Gastroesophageal sphincter (tissue), 4 donors: ENCODE measurements at regions not wholly inside any gene's neighbourhood (a gene's known extent, or its start where the extent isn't known, plus 50 kb on each side); places are given as distances from the start of the nearest gene placed in this dataset.

Experiments used
- ATAC-seq: fragments of 150-250 bp; one replicate; pipeline ENCODE4 v1.9.1; 2016; ENCODE audit warnings: mild to moderate bottlenecking, moderate library complexity
- H3K27ac ChIP-seq, 4 donors: fragments of 200-600 bp; sonication (generic) in 3 of 4; 1 replicate in 3 of 4; 2 replicates in 1 of 4; pipeline ENCODE4 v1.5.1; 2016 to 2019
- H3K27me3 ChIP-seq: fragments of 200-600 bp; sonication (generic); one replicate; pipeline ENCODE4 v1.5.1; 2019
- H3K36me3 ChIP-seq, 2 donors: fragments of 200-600 bp; sonication (generic); one replicate each; pipeline ENCODE4 v1.5.1; 2019; ENCODE audit warnings: control low read depth in 1 of 2
- H3K4me1 ChIP-seq, 3 donors: fragments of 200-600 bp; sonication (generic); 1 replicate in 2 of 3; 2 replicates in 1 of 3; pipeline ENCODE4 v1.5.1; 2016 to 2019; ENCODE audit warnings: control low read depth in 2 of 3
- H3K4me3 ChIP-seq, 2 donors: fragments of 200-600 bp; sonication (generic); one replicate each; pipeline ENCODE4 v1.5.1; 2019; ENCODE audit warnings: mild to moderate bottlenecking in 1 of 2, moderate library complexity in 1 of 2
- H3K9me3 ChIP-seq, 3 donors: fragments of 200-600 bp; sonication (generic); one replicate each; pipeline ENCODE4 v1.5.1; 2017 to 2019; ENCODE audit warnings: control low read depth in 2 of 3
- EP300 ChIP-seq: sonication (generic); formaldehyde crosslinking; IDR thresholded peaks from one replicate; pipeline ENCODE4 v1.6.1; 2017; ENCODE audit warnings: antibody characterized with exemption, mild to moderate bottlenecking
- POLR2A ChIP-seq, 2 donors: fragments of 450-650 bp; IDR thresholded peaks; one replicate each; pipeline ENCODE4 v1.6.1; 2017; ENCODE audit warnings: antibody characterized with exemption in 2 of 2, mild to moderate bottlenecking in 2 of 2, moderate library complexity in 1 of 2
- POLR2AphosphoS5 ChIP-seq: sonication (generic); formaldehyde crosslinking; IDR thresholded peaks from one replicate; pipeline ENCODE4 v1.6.1; 2017; ENCODE audit warnings: antibody characterized with exemption
- WGBS, 2 donors: methylation state at CpG; one replicate each; pipeline ENCODE4 v1.1.5; 2018; ENCODE audit warnings: low coverage in 1 of 2; 5-methylcytosine and 5-hydroxymethylcytosine counted together
- TF ChIP-seq, protein P1 (sequence below), 4 experiments: fragments of 200-600 bp in 2 of 4; fragments of 450-650 bp in 2 of 4; sonication (generic) in 1 of 4; IDR thresholded peaks; one replicate each; pipeline ENCODE4 v1.5.1; 2017 to 2019; ENCODE audit warnings: antibody characterized with exemption in 4 of 4, mild to moderate bottlenecking in 2 of 4, moderate library complexity in 2 of 4

- Histone ChIP-seq H3K4me1 (no peaks in the 10 kb centered on the region), H3K27me3 (no peaks in the 10 kb centered on the region), H3K36me3 (no peaks in the 10 kb centered on the region), H3K27ac (no peak overlapping the region), H3K4me3 (no peak overlapping the region), H3K9me3 (peaks cover 0 to 5% (median 0%) of the 10 kb centered on the region in 3 donors)
- 40 to 42% methylated on average over 4 of the region's 4 CpGs for WGBS, 2 donors
- no peak for TF ChIP-seq POLR2AphosphoS5
- TF ChIP-seq EP300, result no peak
- no peak for TF ChIP-seq POLR2A (IDR thresholded peaks at IDR 0.05)
- ATAC-seq, result no peak
Observed at GRCh38 chr4:179615704-179616103, 2173.5 kb upstream of the AGA start.

DNA sequence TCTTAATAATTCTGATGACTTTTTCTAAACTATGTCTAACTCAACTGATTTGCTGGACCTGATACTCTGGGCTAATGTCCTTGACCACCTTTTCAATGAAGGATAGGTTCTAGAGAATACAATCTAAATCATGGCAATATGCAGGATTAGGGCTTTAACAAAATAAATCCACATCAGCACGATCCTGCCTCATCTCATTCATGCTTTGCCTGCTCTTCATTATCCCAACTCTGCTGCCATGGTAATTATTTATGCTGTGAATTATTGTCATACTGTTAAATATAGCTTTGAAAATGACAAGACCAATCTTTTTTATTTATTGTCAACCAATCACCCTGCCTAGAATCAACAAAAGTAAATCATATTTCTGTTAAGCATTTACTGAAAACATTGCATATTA is 2176.7 kb upstream of the AGA start:
- WGBS, 2 donors, result 45 to 50% methylated on average over 1 of the region's 1 CpG
- TF ChIP-seq POLR2A (IDR thresholded peaks at IDR 0.05), result no peak
- Histone ChIP-seq H3K9me3 (no peaks in the 10 kb centered on the region), H3K4me1 (no peaks in the 10 kb centered on the region), H3K27ac (no peak overlapping the region), H3K36me3 (no peaks in the 10 kb centered on the region), H3K4me3 (no peak overlapping the region), H3K27me3 (no peaks in the 10 kb centered on the region)
- no peak for ATAC-seq

GRCh38 chr4:179624768-179625181 is 2182.5 kb upstream of the AGA start:
- H3K36me3 ChIP-seq, result no peaks in the 10 kb centered on the region
- no peak overlapping the region for H3K27ac ChIP-seq
- H3K4me1 ChIP-seq, result no peaks in the 10 kb centered on the region
- H3K9me3 ChIP-seq, result no peaks in the 10 kb centered on the region
- 36 to 93% methylated on average over 2 to 3 of the region's 4 CpGs for WGBS, 2 donors
- no peaks in the 10 kb centered on the region for H3K27me3 ChIP-seq
- H3K4me3 ChIP-seq, result no peak overlapping the region
- no peak for ATAC-seq
- TF ChIP-seq EP300 (no peak), POLR2A (IDR thresholded peaks at IDR 0.05) (no peak), POLR2AphosphoS5 (no peak)
- TF ChIP-seq, protein P1, sequence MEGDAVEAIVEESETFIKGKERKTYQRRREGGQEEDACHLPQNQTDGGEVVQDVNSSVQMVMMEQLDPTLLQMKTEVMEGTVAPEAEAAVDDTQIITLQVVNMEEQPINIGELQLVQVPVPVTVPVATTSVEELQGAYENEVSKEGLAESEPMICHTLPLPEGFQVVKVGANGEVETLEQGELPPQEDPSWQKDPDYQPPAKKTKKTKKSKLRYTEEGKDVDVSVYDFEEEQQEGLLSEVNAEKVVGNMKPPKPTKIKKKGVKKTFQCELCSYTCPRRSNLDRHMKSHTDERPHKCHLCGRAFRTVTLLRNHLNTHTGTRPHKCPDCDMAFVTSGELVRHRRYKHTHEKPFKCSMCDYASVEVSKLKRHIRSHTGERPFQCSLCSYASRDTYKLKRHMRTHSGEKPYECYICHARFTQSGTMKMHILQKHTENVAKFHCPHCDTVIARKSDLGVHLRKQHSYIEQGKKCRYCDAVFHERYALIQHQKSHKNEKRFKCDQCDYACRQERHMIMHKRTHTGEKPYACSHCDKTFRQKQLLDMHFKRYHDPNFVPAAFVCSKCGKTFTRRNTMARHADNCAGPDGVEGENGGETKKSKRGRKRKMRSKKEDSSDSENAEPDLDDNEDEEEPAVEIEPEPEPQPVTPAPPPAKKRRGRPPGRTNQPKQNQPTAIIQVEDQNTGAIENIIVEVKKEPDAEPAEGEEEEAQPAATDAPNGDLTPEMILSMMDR (IDR thresholded peaks at IDR 0.05), result no peak

GRCh38 chr4:179625406-179625805 is 2183.2 kb upstream of the AGA start:
- Histone ChIP-seq H3K27ac (no peak overlapping the region), H3K36me3 (no peaks in the 10 kb centered on the region), H3K4me3 (no peak overlapping the region), H3K4me1 (no peaks in the 10 kb centered on the region), H3K27me3 (no peaks in the 10 kb centered on the region), H3K9me3 (no peaks in the 10 kb centered on the region)
- WGBS, 2 donors, result 36 to 60% methylated on average over 1 of the region's 1 CpG
- TF ChIP-seq POLR2AphosphoS5, result no peak
- no peak for TF ChIP-seq EP300
- no peak for TF ChIP-seq POLR2A (IDR thresholded peaks at IDR 0.05)
- TF ChIP-seq, protein P1 (IDR thresholded peaks at IDR 0.05), result no peak
- no peak for ATAC-seq

- WGBS, 2 donors, result 43 to 60% methylated on average over 3 of the region's 3 CpGs
- TF ChIP-seq, protein P1 (IDR thresholded peaks at IDR 0.05), result no peak
- TF ChIP-seq POLR2AphosphoS5 (no peak), EP300 (no peak), POLR2A (IDR thresholded peaks at IDR 0.05) (no peak)
- H3K27me3 ChIP-seq, result no peaks in the 10 kb centered on the region
- H3K4me3 ChIP-seq, result no peak overlapping the region
- no peaks in the 10 kb centered on the region for H3K4me1 ChIP-seq
- H3K9me3 ChIP-seq, result no peaks in the 10 kb centered on the region
- H3K36me3 ChIP-seq, result no peaks in the 10 kb centered on the region
- no peak for ATAC-seq
- H3K27ac ChIP-seq, result no peak overlapping the region
Observed at GRCh38 chr4:179626687-179627086, 2184.4 kb upstream of the AGA start.

- H3K4me3 ChIP-seq, result no peak overlapping the region
- TF ChIP-seq POLR2AphosphoS5, result no peak
- no peak for TF ChIP-seq EP300
- TF ChIP-seq, protein P1 (IDR thresholded peaks at IDR 0.05), result no peak
- no peak for TF ChIP-seq POLR2A (IDR thresholded peaks at IDR 0.05)
- H3K27me3 ChIP-seq, result no peaks in the 10 kb centered on the region
- no peak overlapping the region for H3K27ac ChIP-seq
- no peaks in the 10 kb centered on the region for H3K4me1 ChIP-seq
- H3K36me3 ChIP-seq, result no peaks in the 10 kb centered on the region
- no peaks in the 10 kb centered on the region for H3K9me3 ChIP-seq
- ATAC-seq, result no peak
Observed at GRCh38 chr4:179631321-179631720, 2189.1 kb upstream of the AGA start.
